ENCODE measurements at regions not wholly inside any gene's neighbourhood (a gene's known extent, or its start where the extent isn't known, plus 50 kb on each side); places are given as distances from the start of the nearest gene placed in this dataset.

- TF ChIP-seq TARDBP (IDR thresholded peaks at IDR 0.05), result no peak
- TF ChIP-seq ZNF384 (IDR thresholded peaks at IDR 0.05), result no peak
- TF ChIP-seq ARNT (IDR thresholded peaks at IDR 0.05), result no peak
- TF ChIP-seq, protein P1, sequence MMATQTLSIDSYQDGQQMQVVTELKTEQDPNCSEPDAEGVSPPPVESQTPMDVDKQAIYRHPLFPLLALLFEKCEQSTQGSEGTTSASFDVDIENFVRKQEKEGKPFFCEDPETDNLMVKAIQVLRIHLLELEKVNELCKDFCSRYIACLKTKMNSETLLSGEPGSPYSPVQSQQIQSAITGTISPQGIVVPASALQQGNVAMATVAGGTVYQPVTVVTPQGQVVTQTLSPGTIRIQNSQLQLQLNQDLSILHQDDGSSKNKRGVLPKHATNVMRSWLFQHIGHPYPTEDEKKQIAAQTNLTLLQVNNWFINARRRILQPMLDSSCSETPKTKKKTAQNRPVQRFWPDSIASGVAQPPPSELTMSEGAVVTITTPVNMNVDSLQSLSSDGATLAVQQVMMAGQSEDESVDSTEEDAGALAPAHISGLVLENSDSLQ (IDR thresholded peaks at IDR 0.05), result no peak
- TF ChIP-seq BHLHE40 (IDR thresholded peaks at IDR 0.05; ENCODE audit: borderline replicate concordance), result no peak
- no peak for TF ChIP-seq SP1 (IDR thresholded peaks at IDR 0.05)
- no peak for TF ChIP-seq NFRKB (IDR thresholded peaks at IDR 0.05)
- no peak for TF ChIP-seq ELF4 (IDR thresholded peaks at IDR 0.05)
- TF ChIP-seq FOXM1 (IDR thresholded peaks at IDR 0.05; ENCODE audit: borderline replicate concordance), result no peak
- no peak for TF ChIP-seq FOXK2 (IDR thresholded peaks at IDR 0.05)
- no peak for TF ChIP-seq CTBP1 (IDR thresholded peaks at IDR 0.05; ENCODE audit: borderline replicate concordance)
- no peak for TF ChIP-seq LEF1 (IDR thresholded peaks at IDR 0.05; ENCODE audit: borderline replicate concordance)
Observed at GRCh38 chr17:79258843-79259242, 184.2 kb downstream of the ENGASE start.
